ENCODE measurements at regions not wholly inside any gene's neighbourhood (a gene's known extent, or its start where the extent isn't known, plus 50 kb on each side); places are given as distances from the start of the nearest gene placed in this dataset.

GRCh38 chr6:91185072-91185471 is 598.2 kb upstream of the MAP3K7 start:
- DNase-seq (ENCODE audit: low read depth): no peak
- no peak overlapping the region for H3K4me3 ChIP-seq (ENCODE audit: low read depth, low read length)
- TF ChIP-seq MAX (IDR thresholded peaks at IDR 0.05; ENCODE audit: low read depth, low read length) (no peak), CTCF (IDR thresholded peaks at IDR 0.05; ENCODE audit: low read depth, low read length) (no peak)

- no peak overlapping the region for H3K4me3 ChIP-seq (ENCODE audit: low read depth, low read length)
- DNase-seq (ENCODE audit: low read depth): no peak
Observed at GRCh38 chr6:91181416-91181815, 594.5 kb upstream of the MAP3K7 start.

GRCh38 chr6:91173651-91174050 is 586.8 kb upstream of the MAP3K7 start:
- no peak overlapping the region for H3K4me3 ChIP-seq (ENCODE audit: low read depth, low read length)

More at GRCh38 chr6:91181416-91181815, 594.5 kb upstream of the MAP3K7 start:
- no peak for TF ChIP-seq MAX (IDR thresholded peaks at IDR 0.05; ENCODE audit: low read depth, low read length)
- TF ChIP-seq POLR2A (IDR thresholded peaks at IDR 0.05; ENCODE audit: extremely low read depth, insufficient read length): no peak
- TF ChIP-seq MYC (IDR thresholded peaks at IDR 0.05; ENCODE audit: low read depth, low read length): no peak
- TF ChIP-seq CTCF (IDR thresholded peaks at IDR 0.05; ENCODE audit: low read depth, low read length): no peak

GRCh38 chr6:91173186-91173585 is 586.3 kb upstream of the MAP3K7 start:
- DNase-seq (ENCODE audit: low read depth): no peak
- no peak for TF ChIP-seq POLR2A (IDR thresholded peaks at IDR 0.05; ENCODE audit: extremely low read depth, insufficient read length)
- TF ChIP-seq MYC (IDR thresholded peaks at IDR 0.05; ENCODE audit: low read depth, low read length): no peak
- TF ChIP-seq CTCF (IDR thresholded peaks at IDR 0.05; ENCODE audit: low read depth, low read length): no peak
- no peak for TF ChIP-seq MAX (IDR thresholded peaks at IDR 0.05; ENCODE audit: low read depth, low read length)
- no peak overlapping the region for H3K4me3 ChIP-seq (ENCODE audit: low read depth, low read length)

More at GRCh38 chr6:91173651-91174050, 586.8 kb upstream of the MAP3K7 start:
- TF ChIP-seq POLR2A (IDR thresholded peaks at IDR 0.05; ENCODE audit: extremely low read depth, insufficient read length): no peak
- no peak for DNase-seq (ENCODE audit: low read depth)

GRCh38 chr6:91171754-91172462 is 585.0 kb upstream of the MAP3K7 start:
- no peak for DNase-seq (ENCODE audit: low read depth)
- H3K4me3 ChIP-seq (ENCODE audit: low read depth, low read length): no peak overlapping the region
- TF ChIP-seq CTCF (IDR thresholded peaks at IDR 0.05; ENCODE audit: low read depth, low read length): no peak
- TF ChIP-seq POLR2A (IDR thresholded peaks at IDR 0.05; ENCODE audit: extremely low read depth, insufficient read length): no peak
- TF ChIP-seq MYC (IDR thresholded peaks at IDR 0.05; ENCODE audit: low read depth, low read length): no peak
- TF ChIP-seq MAX (IDR thresholded peaks at IDR 0.05; ENCODE audit: low read depth, low read length): no peak

- TF ChIP-seq CTCF (IDR thresholded peaks at IDR 0.05; ENCODE audit: low read depth, low read length) (no peak), MAX (IDR thresholded peaks at IDR 0.05; ENCODE audit: low read depth, low read length) (no peak), MYC (IDR thresholded peaks at IDR 0.05; ENCODE audit: low read depth, low read length) (no peak), POLR2A (IDR thresholded peaks at IDR 0.05; ENCODE audit: extremely low read depth, insufficient read length) (no peak)
- no peak for DNase-seq (ENCODE audit: low read depth)
Observed at GRCh38 chr6:91167846-91168245, 581.0 kb upstream of the MAP3K7 start.

More at GRCh38 chr6:91167846-91168245, 581.0 kb upstream of the MAP3K7 start:
- H3K4me3 ChIP-seq (ENCODE audit: low read depth, low read length): no peak overlapping the region
